Caco-2 (cell line): ENCODE measurements at regions not wholly inside any gene's neighbourhood (a gene's known extent, or its start where the extent isn't known, plus 50 kb on each side); places are given as distances from the start of the nearest gene placed in this dataset.

Experiments used
- BruUV-seq: library from RNA; stranded (reverse); fragments of 400-500 nt; replicated peaks from 2 replicates; lab custom pipeline; 2021; lab: Mats Ljungman, UMichigan
- CTCF ChIA-PET: fragments of 300-600 bp; sonication (Branson Sonifier 250); formaldehyde crosslinking; loops from one replicate; lab custom pipeline; 2022; ENCODE audit warnings: antibody characterized with exemption; lab: Charles Lee
- POLR2A ChIA-PET: fragments of 300-600 bp; sonication (Branson Sonifier 250); formaldehyde crosslinking; loops from one replicate; lab custom pipeline; 2022; ENCODE audit warnings: antibody characterized with exemption; lab: Charles Lee
- DNase-seq, 2 experiments: peaks; one replicate each; pipeline versions ENCODE4 v3.0.0 to v3.0.0-alpha.2; 2020 to 2022
- H3K27me3 ChIP-seq: replicated peaks from 2 replicates; pipeline ENCODE4 v1.6.0; 2011; ENCODE audit warnings: low read length; ENCODE audit not compliant: control insufficient read depth, insufficient read depth
- H3K36me3 ChIP-seq: 2 replicates; pipeline ENCODE4 v1.5.1; 2011; ENCODE audit warnings: low read length; ENCODE audit not compliant: control insufficient read depth, insufficient read depth
- H3K4me1 ChIP-seq: fragments of 250-450 bp; sonication (Bioruptor Pico); 2 replicates; pipeline ENCODE4 v1.5.1; 2020; ENCODE audit warnings: mild to moderate bottlenecking
- H3K4me3 ChIP-seq: 2 replicates; pipeline ENCODE4 v1.5.1; 2011; ENCODE audit warnings: low read depth, mild to moderate bottlenecking, control low read depth, low read length
- H3K9me3 ChIP-seq: fragments of 250-450 bp; sonication (Bioruptor Pico); 2 replicates; pipeline ENCODE4 v1.5.1; 2020; ENCODE audit warnings: mild to moderate bottlenecking, moderate library complexity
- H3K27ac Mint-ChIP-seq: one replicate; pipeline ENCODE4 v1.8.0; 2022; ENCODE audit warnings: mixed read lengths; ENCODE audit not compliant: unreplicated experiment
- H3K27me3 Mint-ChIP-seq: one replicate; pipeline ENCODE4 v1.8.0; 2022; ENCODE audit warnings: mixed read lengths; ENCODE audit not compliant: insufficient read depth, unreplicated experiment
- H3K36me3 Mint-ChIP-seq: one replicate; pipeline ENCODE4 v1.8.0; 2022; ENCODE audit warnings: mild to moderate bottlenecking, mixed read lengths; ENCODE audit not compliant: insufficient read depth, unreplicated experiment
- H3K4me1 Mint-ChIP-seq: one replicate; pipeline ENCODE4 v1.8.0; 2022; ENCODE audit warnings: low read depth, mixed read lengths; ENCODE audit not compliant: unreplicated experiment
- H3K4me3 Mint-ChIP-seq: one replicate; pipeline ENCODE4 v1.8.0; 2022; ENCODE audit warnings: mild to moderate bottlenecking, moderate library complexity, mixed read lengths; ENCODE audit not compliant: unreplicated experiment
- H3K9me3 Mint-ChIP-seq: one replicate; pipeline ENCODE4 v1.8.0; 2022; ENCODE audit warnings: mixed read lengths; ENCODE audit not compliant: unreplicated experiment
- CTCF ChIP-seq, 2 experiments: fragments of 200-600 bp in 1 of 2; IDR thresholded peaks; 1 replicate in 1 of 2; 2 replicates in 1 of 2; pipeline versions ENCODE4 v1.5.1 to v1.8.0; 2011 to 2022; ENCODE audit warnings: antibody characterized with exemption in 1 of 2, control low read depth in 1 of 2, inconsistent platforms in 1 of 2, low read depth in 1 of 2, low read length in 1 of 2, mild to moderate bottlenecking in 1 of 2, moderate library complexity in 1 of 2; ENCODE audit not compliant: insufficient read depth in 1 of 2, severe bottlenecking in 1 of 2, unreplicated experiment in 1 of 2
- intact Hi-C: fragments of 100-400 bp; cut with micrococcal nuclease; formaldehyde crosslinking; loops from one replicate; pipeline ENCODE4 v1.10.0; 2022; ENCODE audit not compliant: unreplicated experiment

GRCh38 chr5:68818870-68819269 is 274.9 kb upstream of the SLC30A5 start:
- no peak overlapping the region for H3K27ac Mint-ChIP-seq
- no peak for DNase-seq
- CTCF ChIA-PET: no interaction called here

GRCh38 chr5:68821056-68821455 is 272.8 kb upstream of the SLC30A5 start:
- ChIA-PET CTCF (no interaction called here), POLR2A (no interaction called here)
- Histone ChIP-seq H3K4me3 (no peak overlapping the region), H3K9me3 (no peaks in the 10 kb centered on the region), H3K4me1 (no peaks in the 10 kb centered on the region), H3K36me3 (no peaks in the 10 kb centered on the region), H3K27me3 (no peaks in the 10 kb centered on the region)
- DNase-seq: no peak
- H3K27ac Mint-ChIP-seq: no peak overlapping the region
- peaks cover 14% of the 10 kb centered on the region for H3K27me3 Mint-ChIP-seq
- H3K4me1 Mint-ChIP-seq: peaks cover 8% of the 10 kb centered on the region
- no peaks in the 10 kb centered on the region for H3K36me3 Mint-ChIP-seq
- no TSS peak for BruUV-seq
- H3K9me3 Mint-ChIP-seq: no peaks in the 10 kb centered on the region
- H3K4me3 Mint-ChIP-seq: no peak overlapping the region
- TF ChIP-seq CTCF (IDR thresholded peaks at IDR 0.05; ENCODE audit: insufficient read depth in 1 of 2, low read depth in 1 of 2, low read length in 1 of 2, severe bottlenecking in 1 of 2, unreplicated experiment in 1 of 2): no peak
- intact Hi-C loops: no loop called here

More at GRCh38 chr5:68818870-68819269, 274.9 kb upstream of the SLC30A5 start:
- Histone ChIP-seq H3K4me3 (no peak overlapping the region), H3K4me1 (no peaks in the 10 kb centered on the region), H3K27me3 (no peaks in the 10 kb centered on the region), H3K9me3 (no peaks in the 10 kb centered on the region), H3K36me3 (no peaks in the 10 kb centered on the region)
- Mint-ChIP-seq H3K4me1 (peaks cover 8% of the 10 kb centered on the region), H3K27me3 (peaks cover 11% of the 10 kb centered on the region), H3K36me3 (no peaks in the 10 kb centered on the region), H3K9me3 (no peaks in the 10 kb centered on the region), H3K4me3 (no peak overlapping the region)
- POLR2A ChIA-PET: no interaction called here
- no TSS peak for BruUV-seq
- intact Hi-C loops: no loop called here
- TF ChIP-seq CTCF (IDR thresholded peaks at IDR 0.05; ENCODE audit: insufficient read depth in 1 of 2, low read depth in 1 of 2, low read length in 1 of 2, severe bottlenecking in 1 of 2, unreplicated experiment in 1 of 2): no peak

GRCh38 chr5:68822796-68823195 is 271.0 kb upstream of the SLC30A5 start:
- no TSS peak for BruUV-seq
- H3K4me3 ChIP-seq: no peak overlapping the region
- ChIA-PET CTCF (no interaction called here), POLR2A (no interaction called here)
- Mint-ChIP-seq H3K4me1 (peaks cover 8% of the 10 kb centered on the region), H3K27me3 (peaks cover 14% of the 10 kb centered on the region), H3K27ac (no peak overlapping the region), H3K4me3 (no peak overlapping the region), H3K36me3 (no peaks in the 10 kb centered on the region), H3K9me3 (no peaks in the 10 kb centered on the region)
- TF ChIP-seq CTCF (IDR thresholded peaks at IDR 0.05; ENCODE audit: insufficient read depth in 1 of 2, low read depth in 1 of 2, low read length in 1 of 2, severe bottlenecking in 1 of 2, unreplicated experiment in 1 of 2): no peak
- DNase-seq: no peak
- no peaks in the 10 kb centered on the region for H3K9me3 ChIP-seq
- H3K4me1 ChIP-seq: no peaks in the 10 kb centered on the region
- H3K36me3 ChIP-seq: no peaks in the 10 kb centered on the region
- intact Hi-C loops: no loop called here
- H3K27me3 ChIP-seq: no peaks in the 10 kb centered on the region
